GM19324 (cell line): ENCODE measurements at regions not wholly inside any gene's neighbourhood (a gene's known extent, or its start where the extent isn't known, plus 50 kb on each side); places are given as distances from the start of the nearest gene placed in this dataset.
"Not testable (repeated sequence)": the region's sequence is repeated elsewhere in the genome, so short reads cannot be mapped to it uniquely, and the experiment has no call there.

Source experiments
- ATAC-seq: cut with Tn5 transposase; IDR thresholded peaks from one replicate; pipeline ENCODE4 v1.9.1; 2021; ENCODE audit warnings: mild to moderate bottlenecking, moderate library complexity; ENCODE audit not compliant: unreplicated experiment, low FRiP score

DNA sequence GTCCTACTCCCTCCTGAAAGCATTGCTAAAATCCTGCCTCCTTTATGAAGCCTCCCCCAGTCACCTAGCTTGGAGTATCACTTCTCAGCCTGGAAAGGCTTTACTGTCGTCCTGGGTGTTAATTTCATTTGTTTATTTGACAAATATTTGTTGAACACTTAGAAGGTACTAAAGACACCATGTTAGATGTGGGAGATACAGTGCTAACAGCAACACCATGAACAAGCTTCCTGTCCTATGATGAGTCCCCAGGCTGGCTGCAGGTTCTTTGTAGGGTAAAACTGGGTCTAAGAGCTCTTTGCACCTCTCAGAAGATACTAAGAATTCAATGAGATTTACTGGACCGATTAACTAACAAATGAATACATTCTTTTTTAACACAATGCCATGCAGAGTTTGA is 109.2 kb upstream of the TMEM170B start:
- ATAC-seq = no peak

DNA sequence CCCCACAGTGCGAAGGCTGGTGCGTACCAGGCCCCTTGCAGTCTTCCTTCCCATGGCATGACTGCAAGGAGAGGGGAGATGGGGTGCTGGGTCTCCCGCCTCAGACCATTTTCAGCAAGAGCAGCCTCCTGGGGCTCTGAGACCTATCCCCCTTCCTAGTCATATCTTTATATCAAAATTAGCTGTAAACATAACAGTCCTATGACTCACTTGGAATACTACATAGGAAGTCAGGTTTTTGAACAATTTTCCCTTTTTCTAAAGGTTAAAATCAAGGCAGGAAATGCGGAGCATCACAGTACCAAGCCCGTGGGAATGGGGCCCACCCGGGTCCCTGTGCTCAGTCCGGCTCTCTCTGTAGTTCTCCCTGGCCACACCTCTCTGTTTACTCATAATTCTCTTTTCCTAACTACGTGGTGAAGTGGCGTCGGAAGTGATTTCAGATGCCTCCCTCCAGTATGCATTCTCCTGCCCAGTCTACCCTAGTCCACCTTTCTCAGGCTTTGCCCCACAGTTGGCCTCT is 109.8 kb upstream of the TMEM170B start:
- ATAC-seq = no peak

DNA sequence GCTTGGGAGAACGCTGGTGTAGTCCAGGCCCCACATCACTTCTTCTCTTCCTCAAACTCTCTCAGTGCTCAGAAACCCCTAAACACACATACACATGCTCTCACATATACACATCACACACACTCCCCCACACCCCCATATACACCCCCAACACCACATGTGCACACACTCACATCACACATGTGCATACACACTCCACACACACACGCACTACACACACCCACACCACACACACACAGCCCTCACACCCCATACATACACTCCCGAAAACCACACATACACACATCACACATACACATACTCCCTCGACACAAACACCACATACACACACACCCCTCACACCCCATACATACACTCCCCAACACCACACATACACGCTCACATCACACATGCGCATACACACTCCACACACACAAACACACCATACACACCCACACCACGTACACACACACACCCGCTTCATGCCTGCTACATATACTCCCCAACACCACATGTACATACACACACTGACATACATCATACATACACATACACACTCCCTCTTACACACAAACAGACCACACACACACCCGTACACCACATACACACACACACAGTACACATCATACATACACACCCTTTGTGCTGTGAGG is 110.3 kb upstream of the TMEM170B start:
- no peak for ATAC-seq

GRCh38 chr6:11426571-11426970 is 111.0 kb upstream of the TMEM170B start:
- ATAC-seq = no peak

DNA sequence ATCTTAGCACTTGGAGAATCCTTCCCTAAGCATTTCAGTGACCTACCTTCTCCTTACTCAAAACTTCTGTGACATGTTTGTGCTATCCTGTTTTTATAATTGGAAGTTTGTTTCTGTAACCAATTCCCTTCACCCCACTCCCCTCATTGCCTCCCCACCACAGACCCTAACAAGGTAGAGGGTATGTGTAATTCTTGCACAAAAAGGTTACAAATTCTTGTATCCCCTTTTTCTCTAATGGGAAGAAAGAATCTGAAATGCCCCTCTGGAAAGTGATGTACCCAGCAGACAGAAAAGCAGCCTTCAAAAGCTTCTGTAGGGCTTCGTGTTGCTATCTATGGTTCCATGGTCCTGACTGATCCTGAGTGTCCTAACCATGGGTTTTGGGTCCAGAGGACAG is 111.7 kb upstream of the TMEM170B start:
- ATAC-seq = no peak

GRCh38 chr6:11425431-11425871 is 112.1 kb upstream of the TMEM170B start:
- no peak for ATAC-seq

GRCh38 chr6:11424395-11425034 is 113.0 kb upstream of the TMEM170B start:
- no peak for ATAC-seq

DNA sequence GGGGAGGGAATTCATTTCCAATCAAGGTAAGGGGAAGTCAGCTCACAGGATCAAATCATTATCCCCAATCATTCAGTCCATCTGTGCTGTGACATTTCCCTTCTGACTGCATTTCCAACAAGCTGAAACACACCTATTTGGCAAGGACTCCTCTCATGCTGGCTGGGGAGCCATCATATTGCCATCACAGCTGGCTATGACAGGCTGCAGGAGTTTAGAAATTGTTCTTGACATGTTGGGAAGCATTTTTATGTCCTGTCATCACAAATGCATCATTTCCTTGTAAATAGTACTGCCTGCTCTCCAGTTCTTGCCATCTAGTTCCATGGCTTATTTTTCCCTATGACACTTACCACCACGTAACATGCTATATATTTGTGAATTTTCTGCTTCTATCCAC is 113.9 kb upstream of the TMEM170B start:
- ATAC-seq = no peak

GRCh38 chr6:11423072-11423471 is 114.5 kb upstream of the TMEM170B start:
- no peak for ATAC-seq

GRCh38 chr6:11419763-11420453 is 117.6 kb upstream of the TMEM170B start:
- no peak for ATAC-seq

GRCh38 chr6:11418290-11418905 is 119.2 kb upstream of the TMEM170B start:
- no peak for ATAC-seq

- no peak for ATAC-seq
These were observed 120.5 kb upstream of the TMEM170B start for GRCh38 chr6:11416936-11417576.

- ATAC-seq = not testable (repeated sequence)
These were observed 121.2 kb upstream of the TMEM170B start for GRCh38 chr6:11416099-11416935.

DNA sequence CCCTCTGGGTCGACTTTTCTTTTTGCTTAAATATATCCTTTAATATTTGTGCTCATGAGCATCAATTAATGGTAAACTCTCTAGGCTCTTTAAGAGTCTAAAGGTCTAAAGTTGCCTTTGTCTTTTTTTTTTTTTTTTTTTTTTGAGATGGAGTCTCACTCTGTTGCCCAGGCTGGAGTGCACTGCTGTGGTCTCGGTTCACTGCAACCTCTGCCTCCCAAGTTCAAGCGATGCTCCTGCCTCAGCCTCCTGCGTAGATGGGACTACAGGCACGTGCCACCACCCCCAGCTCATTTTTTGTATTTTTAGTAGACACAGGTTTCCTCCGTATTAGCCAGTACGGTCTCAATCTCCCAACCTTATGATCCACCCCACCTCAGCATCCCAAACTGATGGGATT is 122.0 kb upstream of the TMEM170B start:
- ATAC-seq = no peak

DNA sequence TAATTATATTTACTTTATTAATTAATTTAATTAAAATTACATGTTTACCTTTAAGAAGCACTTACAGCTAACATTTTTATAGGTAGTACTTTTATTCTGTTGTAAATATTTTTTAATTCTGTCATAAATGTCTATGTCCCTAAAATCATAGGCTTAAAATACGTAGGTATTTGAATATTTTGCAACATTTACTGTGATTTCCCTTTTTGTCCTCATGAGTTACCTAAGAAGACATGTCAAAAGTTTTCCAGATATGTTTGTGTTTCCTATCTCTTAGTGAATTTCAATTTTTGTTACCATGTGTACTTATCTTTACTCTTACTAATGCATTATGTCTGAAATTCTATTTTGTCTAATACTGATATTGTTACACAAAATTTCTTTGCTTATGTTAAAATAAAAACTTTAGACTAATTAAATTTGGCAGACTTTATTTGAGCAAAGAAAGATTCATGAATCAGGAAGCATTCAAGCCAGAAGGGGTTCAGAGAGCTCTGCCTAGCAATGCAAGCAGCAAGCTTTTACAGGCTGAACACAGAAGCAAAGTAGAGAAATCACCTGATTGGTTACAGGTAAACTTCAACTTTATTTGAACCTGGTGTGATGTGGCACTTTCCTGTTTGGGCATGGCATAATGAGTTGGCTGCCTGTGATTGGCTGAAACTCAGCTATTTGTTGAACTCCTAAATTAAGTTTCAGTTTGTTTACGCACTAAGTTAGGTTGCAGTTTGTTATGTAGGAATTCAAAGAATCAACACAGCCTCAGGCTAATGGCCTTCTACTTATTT is 123.2 kb upstream of the TMEM170B start:
- no peak for ATAC-seq

DNA sequence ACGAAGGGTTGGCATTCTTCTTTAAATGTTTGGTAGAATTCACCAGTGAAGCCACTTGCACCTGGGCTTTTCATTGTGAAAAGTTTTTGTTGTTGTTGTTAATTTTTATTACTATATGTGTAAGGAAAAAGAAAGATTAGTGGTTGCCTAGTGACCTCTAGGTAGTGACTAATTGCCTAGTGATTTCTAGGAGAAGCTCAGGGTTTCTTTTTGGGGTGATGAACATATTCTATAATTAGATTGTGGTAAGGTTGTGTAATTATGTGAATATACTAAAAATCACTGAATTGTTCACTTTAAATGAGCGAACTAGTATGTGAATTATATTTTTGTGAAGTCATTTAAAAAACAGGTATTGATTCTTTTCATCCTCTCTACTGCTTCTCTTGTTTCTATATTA is 123.8 kb upstream of the TMEM170B start:
- ATAC-seq = no peak

- ATAC-seq = no peak
These were observed 124.3 kb upstream of the TMEM170B start for GRCh38 chr6:11413117-11413687.

DNA sequence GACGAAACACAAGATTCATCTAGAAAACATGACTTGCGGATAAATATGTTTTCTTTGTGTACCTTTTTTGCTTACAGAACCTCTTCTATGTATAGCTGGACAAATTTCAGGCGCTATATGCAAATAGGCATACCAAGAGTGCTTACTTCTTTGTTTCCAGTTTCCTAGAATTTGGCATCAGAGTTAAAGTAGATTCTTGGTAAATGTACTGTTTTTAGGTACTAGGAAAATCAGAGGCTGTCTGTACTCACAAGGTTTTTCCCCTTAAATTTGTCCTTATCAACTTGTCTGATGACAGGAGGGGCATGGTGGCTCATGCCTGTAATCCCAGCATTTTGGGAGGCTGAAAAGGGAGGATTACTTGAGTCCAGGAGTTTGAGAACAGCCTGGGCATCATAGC is 124.9 kb upstream of the TMEM170B start:
- no peak for ATAC-seq

- ATAC-seq = no peak
These were observed 125.5 kb upstream of the TMEM170B start for GRCh38 chr6:11412011-11412424.
